ENCODE measurements at regions not wholly inside any gene's neighbourhood (a gene's known extent, or its start where the extent isn't known, plus 50 kb on each side); places are given as distances from the start of the nearest gene placed in this dataset.

- TF ChIP-seq CTCF (conservative IDR thresholded peaks at IDR 0.05; ENCODE audit: low read depth, low read length), result no peak
- no peak for DNase-seq (ENCODE audit: low read depth)
- no peak overlapping the region for H3K4me3 ChIP-seq (ENCODE audit: low read depth, low read length)
Observed at GRCh38 chr16:27665881-27666280, 115.9 kb downstream of the KATNIP start.

GRCh38 chr16:27670071-27670810, 120.3 kb downstream of the KATNIP start:
- no peak for TF ChIP-seq CTCF (conservative IDR thresholded peaks at IDR 0.05; ENCODE audit: low read depth, low read length)
- no peak overlapping the region for H3K4me3 ChIP-seq (ENCODE audit: low read depth, low read length)
- no peak for DNase-seq (ENCODE audit: low read depth)

GRCh38 chr16:27671410-27671809, 121.5 kb downstream of the KATNIP start:
- no peak for DNase-seq (ENCODE audit: low read depth)
- H3K4me3 ChIP-seq (ENCODE audit: low read depth, low read length), result no peak overlapping the region
- peak; percentile 3 for TF ChIP-seq CTCF (conservative IDR thresholded peaks at IDR 0.05; ENCODE audit: low read depth, low read length)

- no peak for TF ChIP-seq CTCF (conservative IDR thresholded peaks at IDR 0.05; ENCODE audit: low read depth, low read length)
- peak; percentile 49 for DNase-seq (ENCODE audit: low read depth)
- H3K4me3 ChIP-seq (ENCODE audit: low read depth, low read length), result no peak overlapping the region
Observed at GRCh38 chr16:27676839-27677238, 126.9 kb downstream of the KATNIP start.

- DNase-seq (ENCODE audit: low read depth), result peak; percentile 20
- TF ChIP-seq CTCF (conservative IDR thresholded peaks at IDR 0.05; ENCODE audit: low read depth, low read length), result no peak
- H3K4me3 ChIP-seq (ENCODE audit: low read depth, low read length), result no peak overlapping the region
Observed at GRCh38 chr16:27677263-27677662, 127.3 kb downstream of the KATNIP start.

- H3K4me3 ChIP-seq (ENCODE audit: low read depth, low read length), result no peak overlapping the region
- no peak for TF ChIP-seq CTCF (conservative IDR thresholded peaks at IDR 0.05; ENCODE audit: low read depth, low read length)
- no peak for DNase-seq (ENCODE audit: low read depth)
Observed at GRCh38 chr16:27678955-27679354, 129.0 kb downstream of the KATNIP start.

GRCh38 chr16:27679899-27680298, 130.0 kb downstream of the KATNIP start:
- no peak for DNase-seq (ENCODE audit: low read depth)
- H3K4me3 ChIP-seq (ENCODE audit: low read depth, low read length), result no peak overlapping the region
- no peak for TF ChIP-seq CTCF (conservative IDR thresholded peaks at IDR 0.05; ENCODE audit: low read depth, low read length)

Measured in choroid plexus epithelial cell (primary cell).